ENCODE measurements at regions not wholly inside any gene's neighbourhood (a gene's known extent, or its start where the extent isn't known, plus 50 kb on each side); places are given as distances from the start of the nearest gene placed in this dataset.

DNA sequence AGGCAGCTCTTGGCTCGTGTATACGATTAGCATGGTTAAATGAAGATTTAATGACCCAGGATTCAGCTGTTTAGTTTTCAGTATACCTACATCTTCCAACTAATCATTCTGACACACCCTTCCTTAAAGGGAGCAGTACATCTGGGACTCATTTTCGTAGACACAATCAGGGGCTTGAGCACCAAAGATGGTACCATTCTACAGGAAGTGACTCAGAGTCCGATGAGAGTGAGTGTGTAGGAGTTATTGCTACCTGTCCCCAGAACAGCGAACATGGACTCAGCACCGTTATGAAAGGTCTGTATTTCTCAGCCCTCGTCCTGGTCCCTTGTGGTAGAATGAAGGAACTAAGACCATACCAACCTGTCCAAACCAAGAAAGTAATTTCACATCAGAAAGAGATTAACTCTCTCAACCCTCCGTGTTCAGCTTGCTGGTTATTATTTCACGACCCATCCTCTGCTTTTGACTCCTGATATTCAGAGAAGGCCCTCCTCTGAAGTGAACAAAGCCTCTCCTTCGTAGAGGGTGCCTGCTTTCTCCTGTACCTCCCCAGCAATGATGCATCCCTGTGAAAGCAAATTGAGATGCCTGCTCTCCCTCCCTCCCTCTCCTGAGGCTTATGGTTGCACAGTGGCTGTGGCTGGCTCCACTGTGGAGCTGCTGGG, 214.8 kb downstream of the MTX2 start:
- TF ChIP-seq, protein P1, sequence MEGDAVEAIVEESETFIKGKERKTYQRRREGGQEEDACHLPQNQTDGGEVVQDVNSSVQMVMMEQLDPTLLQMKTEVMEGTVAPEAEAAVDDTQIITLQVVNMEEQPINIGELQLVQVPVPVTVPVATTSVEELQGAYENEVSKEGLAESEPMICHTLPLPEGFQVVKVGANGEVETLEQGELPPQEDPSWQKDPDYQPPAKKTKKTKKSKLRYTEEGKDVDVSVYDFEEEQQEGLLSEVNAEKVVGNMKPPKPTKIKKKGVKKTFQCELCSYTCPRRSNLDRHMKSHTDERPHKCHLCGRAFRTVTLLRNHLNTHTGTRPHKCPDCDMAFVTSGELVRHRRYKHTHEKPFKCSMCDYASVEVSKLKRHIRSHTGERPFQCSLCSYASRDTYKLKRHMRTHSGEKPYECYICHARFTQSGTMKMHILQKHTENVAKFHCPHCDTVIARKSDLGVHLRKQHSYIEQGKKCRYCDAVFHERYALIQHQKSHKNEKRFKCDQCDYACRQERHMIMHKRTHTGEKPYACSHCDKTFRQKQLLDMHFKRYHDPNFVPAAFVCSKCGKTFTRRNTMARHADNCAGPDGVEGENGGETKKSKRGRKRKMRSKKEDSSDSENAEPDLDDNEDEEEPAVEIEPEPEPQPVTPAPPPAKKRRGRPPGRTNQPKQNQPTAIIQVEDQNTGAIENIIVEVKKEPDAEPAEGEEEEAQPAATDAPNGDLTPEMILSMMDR (conservative IDR thresholded peaks at IDR 0.05; ENCODE audit: control insufficient read depth, insufficient read depth, low read depth, low read length): no peak
- no peak overlapping the region for H3K4me3 ChIP-seq (ENCODE audit: control insufficient read depth, low read depth, low read length)
- peak; percentile 37 for DNase-seq (ENCODE audit: low read depth)

DNA sequence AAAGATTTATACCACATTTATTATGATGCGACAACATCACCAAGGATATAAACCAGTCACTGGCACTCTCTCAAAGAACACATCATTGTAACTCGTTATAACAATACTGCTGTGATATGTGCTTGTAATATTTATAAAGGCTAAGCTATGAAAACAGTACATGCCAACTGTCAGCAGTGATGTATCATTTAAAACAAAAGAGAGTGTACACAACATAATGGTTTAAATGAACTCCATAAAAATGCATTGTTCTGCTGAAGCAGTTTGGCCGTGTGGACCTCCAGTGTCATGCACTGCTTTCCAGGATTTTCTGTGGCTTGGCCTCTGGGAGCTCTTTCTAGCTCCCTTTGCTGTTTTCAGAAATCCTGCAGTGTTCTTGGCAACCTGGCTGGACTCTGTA, 215.6 kb downstream of the MTX2 start:
- DNase-seq (ENCODE audit: low read depth): peak; percentile 65
- TF ChIP-seq, protein P1 (conservative IDR thresholded peaks at IDR 0.05; ENCODE audit: control insufficient read depth, insufficient read depth, low read depth, low read length): no peak
- no peak overlapping the region for H3K4me3 ChIP-seq (ENCODE audit: control insufficient read depth, low read depth, low read length)

DNA sequence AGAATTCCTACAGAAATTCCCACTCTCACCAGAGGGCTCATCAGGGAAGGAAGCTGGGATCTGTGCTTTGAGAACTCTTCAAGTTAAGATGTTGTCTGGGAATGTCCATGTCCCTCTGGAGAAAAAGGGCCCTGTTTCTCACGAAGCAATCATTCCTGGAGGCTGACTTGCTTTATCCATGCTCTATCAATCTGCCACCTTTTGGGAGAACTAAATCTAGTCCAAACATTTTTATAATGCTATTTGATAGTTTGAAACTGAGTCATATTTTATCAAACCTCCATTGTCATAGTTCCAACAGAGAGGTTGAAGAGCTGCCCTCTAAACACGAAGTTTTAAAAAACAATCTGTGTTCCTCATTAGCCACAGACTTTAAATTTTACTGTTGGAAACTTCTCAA, 219.2 kb downstream of the MTX2 start:
- TF ChIP-seq, protein P1 (conservative IDR thresholded peaks at IDR 0.05; ENCODE audit: control insufficient read depth, insufficient read depth, low read depth, low read length): no peak
- peak; percentile 64 for DNase-seq (ENCODE audit: low read depth)

DNA sequence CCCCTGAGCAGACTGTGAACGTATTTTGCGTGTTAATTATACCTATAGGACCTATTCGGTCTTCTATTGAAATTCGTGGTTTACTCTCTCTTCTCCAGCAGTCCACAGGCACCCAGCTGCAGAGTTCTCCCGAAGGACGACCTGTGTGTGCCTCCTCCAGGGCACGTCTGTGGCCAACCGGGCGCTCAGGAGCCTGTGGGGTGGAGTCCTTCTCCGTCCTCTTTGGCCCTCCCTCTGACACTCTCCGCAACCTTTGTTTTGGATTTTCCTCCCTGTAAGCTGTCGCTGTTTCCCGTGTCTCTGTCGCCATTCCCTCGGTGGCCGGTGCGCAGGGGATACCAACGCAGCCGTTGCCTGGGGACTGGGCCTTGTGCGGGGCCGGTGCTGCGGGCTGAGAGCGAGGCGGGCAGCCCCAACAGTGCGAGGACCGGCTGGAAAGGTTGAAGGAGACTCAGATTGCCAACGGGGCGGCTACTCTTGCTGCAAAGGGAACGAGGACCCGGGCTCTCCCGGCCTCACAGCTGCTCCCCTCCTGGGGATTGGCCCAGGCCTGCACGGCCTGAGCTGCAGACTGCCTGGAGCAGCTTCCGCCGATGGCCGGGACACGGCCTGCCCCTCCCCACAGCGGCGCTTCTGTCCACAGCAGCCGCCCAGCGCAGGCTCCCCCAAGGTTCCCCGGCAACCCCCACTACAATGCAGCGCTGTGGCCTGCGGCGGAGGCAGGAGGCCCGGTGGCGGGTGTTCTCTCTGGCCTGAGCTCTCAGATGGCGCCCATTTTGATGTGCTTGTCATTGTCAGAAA, 221.0 kb downstream of the MTX2 start:
- DNase-seq (ENCODE audit: low read depth): peak; percentile 45
- TF ChIP-seq, protein P1 (conservative IDR thresholded peaks at IDR 0.05; ENCODE audit: control insufficient read depth, insufficient read depth, low read depth, low read length): no peak
- no peak overlapping the region for H3K4me3 ChIP-seq (ENCODE audit: control insufficient read depth, low read depth, low read length)

More for the DNA sequence above, 219.2 kb downstream of the MTX2 start:
- H3K4me3 ChIP-seq (ENCODE audit: control insufficient read depth, low read depth, low read length): no peak overlapping the region

DNA sequence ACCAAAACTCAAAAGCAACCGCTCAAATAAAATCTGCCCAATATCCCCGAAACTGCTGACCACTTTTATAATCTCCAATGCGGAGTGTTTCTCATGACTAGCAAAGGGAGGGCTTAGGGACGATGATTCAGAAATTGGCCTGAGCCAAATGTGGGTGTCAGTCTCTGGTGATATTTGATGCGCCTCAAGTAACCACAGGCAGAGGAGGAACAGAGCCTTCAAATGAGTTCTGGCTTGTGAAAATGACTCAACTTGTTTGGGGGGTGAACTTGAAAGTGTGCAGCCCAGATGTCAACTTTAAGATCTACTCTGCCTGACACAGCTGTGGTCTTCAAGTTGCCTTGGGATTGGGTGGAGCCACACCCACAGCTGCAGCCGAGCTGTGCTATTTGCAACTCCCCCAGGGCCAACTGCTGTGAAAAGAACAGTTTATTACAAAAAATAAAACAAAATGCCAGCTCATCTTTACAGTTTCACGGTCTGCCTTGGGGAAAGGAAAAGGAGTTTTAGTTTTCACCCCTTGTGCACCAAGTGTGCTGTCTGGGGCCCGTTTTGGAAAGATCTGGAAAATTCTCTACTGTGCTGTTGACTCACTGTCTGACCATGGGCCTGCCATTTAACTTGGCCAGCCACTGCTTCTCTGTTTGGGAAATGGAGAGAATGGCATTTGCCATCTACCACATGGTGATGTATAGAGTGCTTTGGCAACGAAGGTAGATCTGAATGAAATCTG, 222.1 kb downstream of the MTX2 start:
- no peak overlapping the region for H3K4me3 ChIP-seq (ENCODE audit: control insufficient read depth, low read depth, low read length)
- TF ChIP-seq, protein P1 (conservative IDR thresholded peaks at IDR 0.05; ENCODE audit: control insufficient read depth, insufficient read depth, low read depth, low read length): no peak
- peak; percentile 100 for DNase-seq (ENCODE audit: low read depth)

DNA sequence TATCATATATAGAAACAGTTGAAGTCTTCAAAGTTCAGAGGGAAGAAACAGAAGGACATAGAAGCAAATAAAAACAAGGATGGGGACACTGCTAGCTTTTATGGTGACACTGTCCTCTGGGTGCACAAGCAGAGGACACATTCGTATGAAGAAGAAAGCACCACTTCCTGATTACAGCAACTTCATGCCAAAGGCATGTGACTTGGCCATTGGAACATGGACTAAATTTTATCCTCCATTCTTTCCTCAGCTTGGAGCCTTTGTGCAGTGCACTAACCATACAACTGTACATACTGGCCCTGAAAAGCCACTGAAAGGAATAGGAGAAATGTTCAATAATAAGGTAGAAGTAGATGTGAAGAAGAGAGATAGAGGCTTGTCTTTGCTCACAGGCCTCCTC, 223.3 kb downstream of the MTX2 start:
- no peak overlapping the region for H3K4me3 ChIP-seq (ENCODE audit: control insufficient read depth, low read depth, low read length)
- DNase-seq (ENCODE audit: low read depth): no peak
- TF ChIP-seq, protein P1 (conservative IDR thresholded peaks at IDR 0.05; ENCODE audit: control insufficient read depth, insufficient read depth, low read depth, low read length): no peak
